GM12892 (cell line): ENCODE measurements at regions not wholly inside any gene's neighbourhood (a gene's known extent, or its start where the extent isn't known, plus 50 kb on each side); places are given as distances from the start of the nearest gene placed in this dataset.

Experiments used
- POLR2A ChIP-seq: IDR thresholded peaks from 2 replicates; pipeline ENCODE4 v1.6.1; 2011; ENCODE audit warnings: low read depth, low read length, control low read depth
- POLR2AphosphoS5 ChIP-seq: IDR thresholded peaks from 2 replicates; pipeline ENCODE4 v1.6.1; 2011; ENCODE audit warnings: low read depth, low read length, control low read depth
- TAF1 ChIP-seq: IDR thresholded peaks from 2 replicates; pipeline ENCODE4 v1.6.1; 2011; ENCODE audit warnings: low read depth, mild to moderate bottlenecking, control low read depth, low read length, borderline replicate concordance

DNA sequence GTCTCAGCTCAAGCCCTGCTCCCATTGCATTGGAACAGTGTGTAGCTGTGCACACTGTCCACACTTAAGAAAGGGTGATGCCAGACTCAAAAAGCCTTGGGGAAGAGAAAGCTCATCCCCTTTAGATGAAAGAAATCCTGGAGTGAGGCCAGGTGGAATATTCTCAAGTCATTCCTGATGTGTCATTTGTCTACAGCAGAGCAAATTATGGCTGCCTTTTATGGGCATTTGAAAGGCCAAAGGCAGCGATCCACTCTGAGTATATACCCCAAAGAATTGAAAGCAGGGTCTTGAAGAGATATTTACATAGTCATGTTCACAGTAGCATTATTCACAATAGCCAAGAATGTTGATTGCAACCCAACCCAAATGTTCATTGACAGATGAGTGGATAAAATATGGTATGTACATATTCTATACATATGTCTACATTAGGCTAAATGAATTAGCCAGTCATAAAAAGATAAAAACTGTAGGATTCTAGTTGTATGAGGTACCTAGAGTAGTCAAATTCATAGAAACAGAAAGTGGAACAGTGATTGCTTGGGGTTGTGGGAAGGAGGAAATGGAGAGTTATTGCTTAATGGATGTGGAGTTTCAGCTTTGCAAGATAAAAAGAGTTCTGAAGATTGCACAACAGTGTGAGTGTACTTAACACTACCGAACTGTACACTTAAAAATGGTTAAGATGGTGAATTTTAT, 214.9 kb downstream of the KCNRG start:
- no peak for TF ChIP-seq TAF1
- no peak for TF ChIP-seq POLR2A
- TF ChIP-seq POLR2AphosphoS5, result no peak
